Activated CD4-positive, alpha-beta T cell treated with anti-CD3 and anti-CD28 coated beads for 48 hours (primary cell): ENCODE measurements at regions not wholly inside any gene's neighbourhood (a gene's known extent, or its start where the extent isn't known, plus 50 kb on each side); places are given as distances from the start of the nearest gene placed in this dataset.

Experiments used
- DNase-seq: peaks from one replicate; pipeline ENCODE4 v3.0.0-alpha.2; 2020

DNA sequence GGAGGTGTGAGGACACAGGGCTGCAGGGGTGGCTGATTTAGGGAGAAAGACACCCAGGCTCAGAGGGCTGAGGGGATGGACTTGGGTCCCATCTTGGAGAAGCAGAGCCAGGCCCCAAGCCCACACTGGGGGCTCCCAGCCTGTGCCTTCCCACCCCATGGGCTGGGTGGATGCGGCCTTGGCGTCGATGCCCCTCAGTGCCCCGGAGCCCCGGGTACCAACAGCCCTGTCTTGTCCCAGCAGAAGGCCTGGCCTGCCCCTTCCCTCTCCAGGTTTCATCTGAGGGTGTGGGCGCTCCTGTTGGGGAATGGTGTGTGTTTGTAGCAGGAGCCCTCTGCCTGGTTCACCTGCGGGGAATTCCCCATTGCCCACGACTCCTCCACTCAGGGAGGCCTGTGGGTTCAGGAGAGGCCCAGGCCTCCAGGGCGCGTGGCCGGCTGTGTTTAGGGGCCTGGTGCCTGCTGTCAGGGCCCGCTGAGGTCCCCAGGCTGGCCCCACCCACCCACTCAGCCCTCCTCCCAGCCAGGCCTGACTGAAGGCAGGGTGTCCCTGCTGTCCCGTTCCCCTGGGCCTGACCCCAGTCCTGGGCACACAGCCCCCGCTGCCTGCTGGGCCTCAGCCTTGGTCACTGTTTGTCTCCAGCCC lies 51.1 kb upstream of the BEGAIN start:
- DNase-seq: no peak

DNA sequence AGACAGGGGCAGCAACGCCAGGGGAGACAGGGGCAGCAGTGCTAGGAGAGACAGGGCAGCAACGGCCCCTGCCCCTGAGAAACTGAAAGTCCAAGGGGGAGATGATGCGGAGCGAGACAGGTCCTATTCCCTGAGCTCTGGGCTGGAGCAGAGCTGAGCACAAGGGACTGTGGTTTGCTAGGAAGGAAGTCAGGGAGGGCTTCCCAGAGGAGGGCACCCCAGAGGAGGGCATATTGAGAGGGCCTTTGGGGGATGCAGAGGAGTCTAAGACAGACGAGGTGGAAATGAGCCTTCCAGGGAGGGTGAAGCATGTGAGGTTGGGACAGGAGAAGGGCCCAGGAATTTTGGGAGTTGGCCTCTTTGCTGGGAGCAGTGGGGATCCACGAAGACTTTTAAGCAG lies 52.1 kb upstream of the BEGAIN start:
- no peak for DNase-seq

DNA sequence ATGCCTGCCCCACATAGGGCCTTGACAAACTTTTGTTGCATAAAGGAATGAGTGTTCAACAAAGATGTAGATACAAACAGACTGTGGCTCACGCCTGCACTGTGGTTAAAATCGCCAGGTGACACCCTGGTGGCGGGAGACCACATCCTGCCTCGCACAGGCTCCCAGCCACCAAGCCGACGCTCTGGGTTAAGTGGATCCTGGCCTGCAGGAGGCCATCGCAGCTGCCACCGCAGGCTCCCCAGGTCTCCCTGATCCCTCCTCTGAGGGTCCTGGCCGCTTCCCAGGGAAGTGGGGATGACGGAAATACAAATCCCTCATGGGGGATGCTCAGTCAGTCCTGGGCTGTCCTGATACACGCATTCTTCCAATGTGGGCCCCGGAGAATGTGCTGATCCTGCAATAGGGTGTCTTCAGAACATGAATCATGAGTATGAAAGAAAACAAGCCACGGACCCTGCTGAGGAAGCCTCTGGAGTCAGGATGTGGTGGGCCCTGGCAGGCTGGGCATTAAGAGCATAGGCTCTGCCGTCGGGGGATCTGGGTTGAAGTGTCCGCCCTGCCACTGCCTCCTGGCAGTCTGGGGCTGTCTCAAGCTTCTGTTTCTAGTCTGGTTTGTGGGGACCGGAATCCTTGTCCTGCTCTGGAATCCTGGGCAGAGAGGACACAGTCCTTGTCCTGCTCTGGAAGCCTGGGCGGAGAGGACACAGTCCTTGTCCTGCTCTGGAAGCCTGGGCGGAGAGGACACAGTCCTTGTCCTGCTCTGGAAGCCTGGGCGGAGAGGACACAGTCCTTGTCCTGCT lies 53.5 kb upstream of the BEGAIN start:
- peak; percentile 85 for DNase-seq

DNA sequence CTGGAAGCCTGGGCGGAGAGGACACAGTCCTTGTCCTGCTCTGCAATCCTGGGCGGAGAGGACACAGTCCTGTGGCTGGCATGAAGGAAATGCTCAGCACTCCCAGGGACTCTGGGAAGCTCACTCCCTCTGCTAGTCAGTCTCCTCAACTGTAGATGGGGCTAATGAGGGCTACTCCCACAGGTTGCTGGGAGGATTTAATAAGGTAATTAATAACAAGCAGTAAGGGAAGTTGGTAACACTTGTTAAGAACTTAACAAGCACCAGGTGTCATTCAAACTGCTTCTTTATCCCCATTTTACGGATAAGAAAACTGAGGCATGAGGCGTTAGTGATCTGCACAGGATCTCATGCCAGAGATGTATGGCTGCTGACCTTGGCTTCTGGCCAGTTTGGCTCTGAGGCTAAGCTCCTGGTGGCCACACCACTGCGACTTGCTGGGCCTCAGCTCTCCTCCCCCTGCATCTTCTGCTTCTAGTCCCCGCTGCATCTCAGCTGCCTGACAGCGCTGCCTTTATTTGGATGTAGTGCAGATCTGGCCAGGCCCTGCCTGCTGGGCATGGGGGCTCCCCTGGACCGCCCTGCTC lies 54.1 kb upstream of the BEGAIN start:
- DNase-seq: no peak

DNA sequence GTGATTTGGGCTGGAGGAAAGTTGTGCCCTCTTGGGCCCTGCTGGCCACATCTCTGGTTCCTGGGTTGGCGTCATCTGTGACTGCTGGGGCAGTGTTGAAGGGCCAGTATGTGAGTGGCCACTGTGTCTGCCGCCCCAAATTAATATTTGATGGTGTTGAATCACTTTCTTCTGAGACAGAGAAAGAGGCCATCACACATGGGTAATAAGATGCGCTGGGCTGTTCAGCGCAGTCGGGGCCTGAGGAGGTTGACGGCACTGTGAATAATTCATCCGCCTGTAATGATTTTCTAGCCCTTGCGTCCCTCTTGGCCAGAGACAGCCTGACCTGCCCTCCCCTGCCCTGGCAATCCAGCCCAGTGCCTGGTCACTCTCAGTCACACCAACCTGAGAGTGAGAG lies 56.2 kb upstream of the BEGAIN start:
- no peak for DNase-seq

DNA sequence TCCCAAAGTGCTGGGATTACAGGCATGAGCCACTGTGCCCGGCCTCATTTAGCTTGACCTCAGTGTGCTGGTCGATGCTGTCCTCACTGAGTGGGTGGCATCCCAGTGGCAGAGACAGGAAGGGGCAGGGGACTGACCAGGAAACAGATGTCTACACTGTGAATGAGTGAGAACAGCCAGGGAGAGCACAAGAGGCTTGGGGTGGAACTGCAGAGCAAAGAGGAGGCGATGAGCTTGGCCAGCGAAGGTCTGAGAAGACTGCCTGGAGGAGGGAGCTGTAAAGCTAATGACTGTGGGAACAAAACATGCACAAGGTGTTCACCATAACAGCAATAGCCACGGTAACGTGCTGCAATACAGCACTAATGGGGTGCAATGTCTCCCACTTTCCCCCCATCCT lies 57.2 kb upstream of the BEGAIN start:
- DNase-seq: no peak

DNA sequence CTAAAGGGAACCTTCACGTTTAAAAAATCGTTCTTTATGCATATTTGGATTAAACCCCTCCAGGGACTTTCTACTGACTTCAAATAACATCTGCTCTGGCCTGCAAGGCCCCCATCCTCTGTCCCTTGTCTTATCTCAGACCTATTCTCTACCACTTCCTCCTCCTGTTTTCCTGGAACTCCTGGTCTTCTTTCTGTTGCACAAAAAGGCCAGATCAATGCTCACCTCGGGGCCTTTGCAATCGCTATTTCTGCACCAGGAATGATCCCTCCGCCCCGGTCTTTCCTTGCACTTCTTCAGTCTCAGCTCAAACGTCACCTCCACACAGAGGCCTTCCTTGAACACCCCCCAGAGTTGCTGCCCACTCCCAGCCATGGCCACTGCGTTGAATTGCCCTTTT lies 57.6 kb upstream of the BEGAIN start:
- DNase-seq: no peak

DNA sequence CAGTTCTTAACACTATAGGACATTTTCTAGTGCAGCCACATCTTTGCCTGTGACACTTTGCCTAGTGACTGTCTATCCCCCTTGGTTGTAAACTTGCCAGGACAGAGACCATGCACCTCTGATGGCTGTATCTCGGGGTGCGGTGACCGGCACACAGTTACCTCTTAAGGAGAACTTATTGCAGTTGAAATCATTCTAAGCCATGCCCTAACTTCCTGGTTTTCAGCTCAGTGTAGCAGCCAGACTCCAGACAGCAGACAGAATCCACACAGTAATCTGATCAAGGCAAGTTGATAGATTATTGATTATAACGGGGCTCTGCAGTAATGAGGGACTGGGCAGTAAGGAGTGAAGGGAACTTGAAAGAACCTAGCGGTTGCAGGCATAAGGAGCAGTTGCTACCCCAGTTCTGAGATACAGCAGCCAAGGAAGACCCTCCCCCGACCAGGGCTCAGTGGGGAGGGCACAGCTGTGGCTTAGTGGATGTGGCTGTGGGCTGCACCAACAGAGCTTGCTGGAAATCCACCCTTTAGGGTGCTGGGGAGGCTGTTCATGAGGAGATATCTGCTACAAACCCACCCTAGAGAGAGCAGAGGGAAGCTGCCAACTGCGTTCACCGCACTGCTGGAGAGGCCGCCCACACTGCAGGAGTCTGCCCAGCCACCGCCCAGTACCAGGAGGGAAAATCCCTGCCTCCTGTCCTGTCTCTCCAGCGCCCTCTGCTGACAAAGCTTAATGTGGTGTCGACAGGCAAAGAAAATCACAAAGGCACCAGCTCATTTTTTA lies 58.2 kb upstream of the BEGAIN start:
- peak; percentile 94 for DNase-seq

DNA sequence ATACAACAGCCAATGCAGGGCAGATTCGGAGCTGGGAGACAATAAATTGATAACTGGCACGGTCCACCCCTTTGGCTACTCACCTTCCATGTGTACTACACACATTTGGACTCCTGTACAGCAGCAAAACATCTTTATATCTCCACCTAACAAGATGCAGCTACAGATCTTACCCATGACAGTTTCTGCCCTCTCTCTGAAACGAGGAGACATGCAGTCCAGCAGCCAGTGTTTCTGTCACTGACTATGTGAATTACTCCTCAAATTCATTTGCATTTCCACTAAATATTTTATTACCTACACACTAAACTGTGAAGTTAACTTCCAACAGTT lies 58.7 kb upstream of the BEGAIN start:
- no peak for DNase-seq

DNA sequence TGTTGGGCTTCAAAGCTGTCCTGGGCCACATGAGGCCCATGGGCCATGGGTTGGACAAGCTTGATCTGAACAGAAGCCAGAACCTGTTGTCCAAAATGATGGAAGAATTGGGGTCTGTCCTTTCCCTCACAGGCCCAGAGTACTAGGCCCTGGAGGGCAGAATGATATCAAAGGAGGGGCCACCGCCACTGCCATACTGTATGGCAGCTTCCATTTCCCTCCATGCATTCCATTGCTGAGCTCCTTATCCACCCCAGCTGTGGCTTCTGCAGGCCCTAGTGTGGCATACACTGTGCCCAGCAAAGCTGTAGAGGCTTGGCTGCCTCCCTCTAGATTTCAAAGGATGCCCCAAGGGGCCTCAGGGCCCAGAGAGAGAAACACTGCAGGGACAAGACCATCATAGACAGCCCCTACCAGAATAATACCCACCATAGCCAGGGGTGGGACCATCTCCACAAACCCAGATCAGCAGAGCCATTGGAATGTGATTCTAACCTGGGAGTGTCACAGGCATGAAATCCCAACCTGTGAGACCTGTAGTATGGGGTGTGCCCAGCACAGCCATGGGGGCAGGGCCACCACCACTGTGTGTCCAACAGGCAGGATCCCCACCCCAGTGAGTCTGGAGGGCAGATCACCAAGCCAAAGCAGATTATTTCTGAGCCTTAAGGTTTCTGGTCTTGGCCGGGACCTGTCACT lies 61.4 kb upstream of the BEGAIN start:
- no peak for DNase-seq

DNA sequence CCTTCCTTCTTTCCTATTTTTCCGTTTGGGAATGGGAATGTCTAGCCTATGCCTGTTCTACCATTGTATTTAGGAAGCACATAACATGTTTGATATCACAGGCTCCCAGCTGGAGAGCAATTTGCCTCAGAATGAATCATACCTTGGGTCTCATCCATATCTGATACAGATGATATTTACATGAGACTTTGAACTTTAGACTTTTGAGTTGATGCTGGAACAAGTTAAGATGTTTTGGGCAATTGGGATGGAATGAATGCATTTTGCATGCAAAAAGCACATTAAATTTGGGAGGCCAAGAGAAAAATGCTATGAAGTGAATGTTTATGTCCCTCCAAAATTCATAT lies 61.9 kb upstream of the BEGAIN start:
- no peak for DNase-seq

DNA sequence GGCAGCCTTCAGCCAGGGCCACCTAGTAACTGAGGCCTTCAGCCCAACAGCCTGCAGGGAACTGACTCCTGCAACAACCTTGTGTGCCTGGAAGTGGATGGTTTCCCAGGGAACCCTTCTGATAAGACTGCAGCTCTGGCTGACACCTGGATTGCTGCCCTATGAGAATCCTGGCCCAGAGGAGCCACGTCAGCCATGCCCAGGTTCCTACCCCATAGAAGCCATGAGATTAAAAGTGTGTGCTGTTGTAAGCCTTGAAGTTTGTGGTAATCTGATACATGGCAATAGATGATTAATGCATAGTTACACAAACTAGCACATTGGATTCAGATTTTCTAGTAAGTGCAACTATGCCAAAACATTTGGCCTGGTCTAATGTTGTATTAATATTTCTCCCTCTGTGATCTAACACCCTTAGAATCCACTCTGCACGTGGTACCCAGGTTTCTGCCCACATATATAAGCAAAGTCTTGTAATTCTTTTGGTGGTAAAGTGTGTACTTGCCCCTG lies 64.8 kb upstream of the BEGAIN start:
- no peak for DNase-seq

DNA sequence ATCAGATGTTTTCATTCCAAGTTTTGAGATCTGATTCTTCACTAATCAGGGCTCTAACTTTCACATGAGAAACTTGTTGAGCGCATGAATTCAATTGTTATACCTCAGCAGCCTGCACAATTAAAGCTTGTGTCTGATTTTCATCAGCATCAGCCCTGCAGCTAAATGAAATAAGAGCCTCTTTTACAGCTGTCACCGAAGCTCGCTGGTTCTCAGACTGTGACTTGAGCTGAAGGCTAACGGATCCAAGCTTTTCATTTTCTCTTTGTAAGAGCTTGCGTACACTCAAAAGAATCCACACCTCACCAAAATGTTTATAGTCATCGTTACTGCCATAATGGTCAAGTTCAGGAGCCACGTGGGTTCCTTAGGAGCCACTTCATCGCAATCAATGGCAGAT lies 65.5 kb upstream of the BEGAIN start:
- no peak for DNase-seq

DNA sequence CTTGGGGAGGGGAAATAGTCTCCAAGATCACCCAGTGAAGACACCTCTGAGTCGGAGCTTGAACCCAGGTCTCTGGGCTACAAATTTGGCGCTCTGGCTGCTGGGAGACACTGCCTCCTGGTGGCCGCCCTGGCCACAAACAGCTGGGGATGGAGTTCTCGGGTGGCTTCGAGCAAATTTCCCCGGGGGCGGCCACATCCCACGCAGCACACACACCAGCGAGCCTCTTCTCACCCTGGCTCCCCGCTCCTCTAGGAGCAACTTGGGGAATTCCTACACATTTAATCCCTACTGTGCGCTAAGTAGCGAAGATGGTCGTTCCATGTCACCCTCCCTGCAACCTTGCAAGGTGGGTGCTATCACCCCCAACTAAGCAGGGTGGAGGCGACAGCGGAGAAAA lies 66.2 kb upstream of the BEGAIN start:
- peak; percentile 54 for DNase-seq

DNA sequence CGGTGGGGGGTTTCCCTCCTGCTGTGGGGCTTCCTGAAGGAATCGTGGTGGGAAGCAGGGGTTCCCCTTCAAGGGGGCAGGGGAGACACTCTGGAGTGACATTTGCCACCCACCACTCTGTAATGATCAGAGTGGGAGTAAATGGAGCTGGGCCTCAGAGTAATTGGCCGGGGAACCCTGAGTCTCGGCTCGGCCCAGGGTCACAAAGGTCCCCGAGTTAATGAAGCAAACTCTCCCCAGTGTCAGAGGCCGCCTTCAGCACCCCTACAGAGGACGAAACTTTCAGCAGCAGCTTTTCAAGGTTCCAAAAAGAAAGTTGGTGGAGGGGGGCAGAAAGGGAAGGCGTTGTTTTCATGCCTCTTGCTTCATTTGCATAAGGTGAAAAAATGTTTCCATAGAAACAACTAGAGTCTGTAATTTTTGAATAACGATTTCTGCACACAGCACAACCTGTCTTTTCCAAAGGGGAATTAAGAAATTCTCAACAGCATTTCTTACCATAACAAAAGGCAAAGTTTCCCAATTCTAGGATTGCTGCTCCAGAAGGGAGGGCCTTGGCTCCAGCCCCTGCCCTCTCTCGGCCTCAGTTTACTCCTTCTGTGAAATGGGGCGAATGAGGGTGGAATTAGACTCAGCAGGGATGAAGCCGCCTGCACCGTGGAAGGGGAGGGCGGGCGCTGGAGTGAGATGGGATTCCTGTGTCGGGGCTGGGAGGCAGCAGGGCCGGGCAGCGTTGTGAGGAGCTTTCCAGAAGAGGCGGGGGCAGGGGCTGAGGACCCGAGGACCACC lies 67.0 kb upstream of the BEGAIN start:
- no peak for DNase-seq

DNA sequence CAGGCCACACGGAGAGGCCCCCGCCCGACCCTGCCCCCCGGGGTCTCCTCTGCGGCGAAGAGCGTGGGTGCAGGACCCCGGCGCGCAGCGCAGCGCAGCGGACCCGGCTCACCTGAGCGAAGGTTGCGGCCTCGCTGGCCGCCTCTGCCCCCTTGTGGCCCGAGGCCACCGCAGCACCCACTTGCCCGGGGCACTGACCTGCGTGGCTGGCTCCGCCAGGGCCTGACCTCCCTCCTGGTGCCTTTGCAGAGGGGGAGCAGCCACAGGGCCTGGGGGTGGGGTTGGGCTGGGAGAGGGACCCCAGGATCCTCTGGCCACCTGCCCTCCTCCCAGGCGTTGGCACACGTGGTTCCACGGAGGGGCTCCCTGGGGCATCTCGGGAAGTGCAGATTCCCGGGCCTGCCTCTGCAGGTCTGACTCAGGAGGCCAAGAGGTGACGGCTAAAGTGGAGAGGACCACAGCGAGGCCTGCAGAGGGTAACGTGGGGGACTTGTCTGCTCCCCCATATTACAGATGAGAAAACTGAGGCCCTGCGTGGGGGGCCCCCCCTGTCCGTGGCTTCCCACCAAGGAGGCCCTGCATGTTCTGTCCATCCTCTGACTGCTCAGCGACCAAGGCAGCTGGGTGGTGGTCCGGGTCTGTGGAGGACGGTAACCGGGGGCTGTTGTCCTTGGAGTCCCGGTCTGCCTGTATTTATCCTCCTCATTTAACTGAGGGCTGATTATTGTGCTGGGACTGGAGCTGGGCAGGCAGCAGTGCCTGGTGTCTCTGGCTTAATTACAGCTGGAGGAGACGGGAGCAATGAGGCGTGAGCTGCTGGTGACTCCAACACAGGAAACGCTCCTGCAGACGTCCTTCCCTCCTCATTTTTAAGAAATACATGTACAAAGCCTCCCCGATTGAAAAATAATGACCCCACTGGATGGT lies 67.9 kb upstream of the BEGAIN start:
- DNase-seq: peak; percentile 58

DNA sequence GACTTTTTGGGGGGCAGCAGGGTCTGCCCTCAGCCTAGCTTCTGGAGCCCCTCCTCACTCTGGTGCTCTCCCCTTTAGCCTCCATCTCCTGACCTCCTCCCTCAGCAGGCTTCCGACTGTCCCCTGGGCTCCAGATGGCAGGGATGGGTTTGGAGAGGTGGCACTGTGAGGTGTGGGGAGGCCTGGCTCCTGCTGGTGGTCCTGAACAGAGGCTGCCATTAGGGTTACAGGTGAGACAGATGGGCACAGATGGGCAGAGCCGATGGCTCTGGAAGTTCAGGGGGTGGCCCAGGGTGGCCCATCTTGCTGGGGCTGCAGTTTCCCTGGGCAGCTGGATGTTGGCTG lies 68.5 kb upstream of the BEGAIN start:
- DNase-seq: no peak

DNA sequence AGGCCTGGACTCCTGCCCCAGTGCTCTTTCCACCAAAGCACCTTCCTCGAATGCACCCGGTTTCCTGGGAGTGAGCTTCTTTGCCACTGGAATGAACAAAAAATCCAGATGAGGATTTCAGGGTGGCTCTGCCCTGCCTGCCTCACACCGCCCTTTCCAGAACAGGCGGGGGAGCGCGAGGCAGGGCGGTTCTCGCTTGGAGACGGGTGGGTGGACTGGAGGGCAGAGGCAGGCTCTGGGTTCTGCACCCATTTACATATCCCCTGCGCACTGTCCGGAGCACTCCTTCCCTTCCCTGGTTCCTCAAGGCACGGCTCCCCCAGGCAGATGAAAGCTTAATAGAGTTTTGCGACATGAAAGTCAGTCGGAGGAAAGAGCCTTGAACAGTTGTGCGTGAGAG lies 69.7 kb upstream of the DLK1 start:
- no peak for DNase-seq

DNA sequence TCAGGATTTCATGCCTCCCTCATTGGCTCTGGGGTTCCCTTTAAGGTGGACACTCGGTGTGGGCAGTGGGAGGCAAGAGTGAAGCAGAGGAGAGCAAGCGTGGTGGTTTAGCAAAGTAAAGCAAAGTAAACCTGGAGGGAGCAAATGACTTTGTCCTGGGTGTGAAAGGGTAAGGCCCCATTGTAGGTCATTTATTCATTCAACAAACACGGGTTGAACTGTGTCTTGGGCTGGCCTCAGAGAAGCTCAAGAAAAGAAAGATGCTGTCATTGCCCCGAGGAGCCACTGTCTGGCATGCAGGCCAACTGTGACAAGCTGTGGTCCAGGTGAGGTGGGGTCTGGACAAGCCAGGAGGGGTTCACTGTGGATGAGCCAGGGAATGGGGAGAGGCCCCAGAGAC lies 68.9 kb upstream of the DLK1 start:
- DNase-seq: no peak

DNA sequence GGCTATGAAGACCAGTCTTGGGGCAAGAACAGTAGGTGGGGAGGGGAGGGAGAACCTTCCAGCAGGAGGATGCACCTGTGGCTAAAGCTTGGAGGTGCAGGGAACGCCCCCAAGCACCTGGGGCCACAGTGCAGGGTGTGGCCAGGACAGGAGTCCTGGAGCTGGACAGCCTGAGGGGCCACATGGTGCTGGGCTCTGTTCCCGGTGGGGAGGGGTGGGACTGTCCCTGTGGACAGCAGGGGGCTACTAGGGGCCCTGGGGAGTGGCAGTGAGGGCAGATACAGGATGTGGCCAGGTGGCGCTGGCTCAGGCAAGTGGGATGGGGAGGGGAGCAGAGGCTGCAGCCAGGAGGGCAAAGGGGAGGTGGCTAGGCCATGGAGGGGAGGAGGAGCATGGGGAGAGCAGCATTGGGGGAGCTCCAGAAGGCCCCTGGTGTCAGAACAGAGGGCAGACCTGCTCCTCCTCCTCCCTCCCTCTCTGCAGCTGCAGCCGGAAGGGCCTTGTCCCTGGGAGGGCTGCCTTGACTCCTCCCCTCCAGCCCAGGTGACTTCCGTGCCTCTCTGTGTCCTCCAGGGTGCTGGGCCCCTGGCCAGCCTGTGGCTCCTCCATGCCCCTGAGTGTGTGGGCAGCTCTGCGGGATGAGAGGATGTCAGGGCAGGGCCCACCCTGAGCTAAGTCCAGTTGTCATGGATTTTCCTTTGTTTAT lies 68.4 kb upstream of the DLK1 start:
- DNase-seq: no peak
